ENCODE measurements at regions not wholly inside any gene's neighbourhood (a gene's known extent, or its start where the extent isn't known, plus 50 kb on each side); places are given as distances from the start of the nearest gene placed in this dataset.

DNA sequence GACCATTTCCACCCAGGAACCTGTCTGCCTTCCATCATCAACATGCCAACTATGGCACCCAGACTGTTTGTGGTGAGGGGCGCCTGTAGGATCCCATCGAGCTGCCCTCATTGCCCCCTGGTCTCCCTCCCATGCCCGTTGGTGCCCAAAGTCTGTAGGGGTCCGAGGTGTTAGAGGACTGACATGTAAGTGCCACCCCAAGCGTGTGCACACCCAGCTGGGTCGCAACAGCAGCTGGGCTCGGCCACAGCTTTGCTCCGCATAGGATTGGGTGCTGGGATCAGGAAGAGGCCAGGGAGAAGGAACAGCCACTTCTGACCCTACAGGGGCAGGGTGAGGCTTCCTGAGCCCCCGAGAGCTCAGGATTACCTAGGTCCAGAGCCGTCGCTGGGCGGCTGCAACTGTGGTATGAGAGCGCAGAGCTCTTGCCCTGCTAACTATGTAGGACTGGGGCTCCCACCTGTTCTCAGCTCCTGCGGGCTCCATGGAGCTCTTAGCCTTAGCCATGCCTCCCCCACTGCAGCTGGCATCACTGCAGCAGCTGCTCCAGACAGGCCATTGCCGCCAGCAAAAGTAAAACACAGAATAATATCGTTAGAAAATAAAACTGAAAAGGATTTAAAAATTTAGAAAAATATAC lies 1160.3 kb downstream of the FSTL5 start:
- Histone ChIP-seq H3K27me3 (replicated peaks; ENCODE audit: control insufficient read depth, insufficient read depth, low read length) (no peaks in the 10 kb centered on the region), H3K36me3 (ENCODE audit: control insufficient read depth, insufficient read depth, low read length) (no peaks in the 10 kb centered on the region), H3K4me1 (no peaks in the 10 kb centered on the region), H3K4me3 (ENCODE audit: low read depth, low read length) (no peak overlapping the region), H3K9me3 (no peaks in the 10 kb centered on the region)
- no peak for DNase-seq
- Mint-ChIP-seq H3K27me3 (ENCODE audit: insufficient read depth, unreplicated experiment) (no peaks in the 10 kb centered on the region), H3K4me1 (ENCODE audit: low read depth, unreplicated experiment) (no peaks in the 10 kb centered on the region), H3K27ac (ENCODE audit: unreplicated experiment) (no peak overlapping the region), H3K9me3 (ENCODE audit: unreplicated experiment) (no peaks in the 10 kb centered on the region), H3K4me3 (ENCODE audit: unreplicated experiment) (no peak overlapping the region), H3K36me3 (ENCODE audit: insufficient read depth, unreplicated experiment) (no peaks in the 10 kb centered on the region)
- BruUV-seq (replicated peaks) = no TSS peak
- CTCF ChIA-PET = no interaction called here
- TF ChIP-seq, protein P1, sequence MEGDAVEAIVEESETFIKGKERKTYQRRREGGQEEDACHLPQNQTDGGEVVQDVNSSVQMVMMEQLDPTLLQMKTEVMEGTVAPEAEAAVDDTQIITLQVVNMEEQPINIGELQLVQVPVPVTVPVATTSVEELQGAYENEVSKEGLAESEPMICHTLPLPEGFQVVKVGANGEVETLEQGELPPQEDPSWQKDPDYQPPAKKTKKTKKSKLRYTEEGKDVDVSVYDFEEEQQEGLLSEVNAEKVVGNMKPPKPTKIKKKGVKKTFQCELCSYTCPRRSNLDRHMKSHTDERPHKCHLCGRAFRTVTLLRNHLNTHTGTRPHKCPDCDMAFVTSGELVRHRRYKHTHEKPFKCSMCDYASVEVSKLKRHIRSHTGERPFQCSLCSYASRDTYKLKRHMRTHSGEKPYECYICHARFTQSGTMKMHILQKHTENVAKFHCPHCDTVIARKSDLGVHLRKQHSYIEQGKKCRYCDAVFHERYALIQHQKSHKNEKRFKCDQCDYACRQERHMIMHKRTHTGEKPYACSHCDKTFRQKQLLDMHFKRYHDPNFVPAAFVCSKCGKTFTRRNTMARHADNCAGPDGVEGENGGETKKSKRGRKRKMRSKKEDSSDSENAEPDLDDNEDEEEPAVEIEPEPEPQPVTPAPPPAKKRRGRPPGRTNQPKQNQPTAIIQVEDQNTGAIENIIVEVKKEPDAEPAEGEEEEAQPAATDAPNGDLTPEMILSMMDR (IDR thresholded peaks at IDR 0.05; ENCODE audit: insufficient read depth in 1 of 2, low read depth in 1 of 2, low read length in 1 of 2, severe bottlenecking in 1 of 2, unreplicated experiment in 1 of 2) = no peak
- POLR2A ChIA-PET = no interaction called here
- intact Hi-C loops (cut with micrococcal nuclease; ENCODE audit: unreplicated experiment) = no loop called here

- no peaks in the 10 kb centered on the region for H3K27me3 ChIP-seq (replicated peaks; ENCODE audit: control insufficient read depth, insufficient read depth, low read length)
- no peaks in the 10 kb centered on the region for H3K4me1 ChIP-seq
- no peaks in the 10 kb centered on the region for H3K9me3 Mint-ChIP-seq (ENCODE audit: unreplicated experiment)
- POLR2A ChIA-PET = no interaction called here
- CTCF ChIA-PET = no interaction called here
- no peaks in the 10 kb centered on the region for H3K36me3 ChIP-seq (ENCODE audit: control insufficient read depth, insufficient read depth, low read length)
- H3K36me3 Mint-ChIP-seq (ENCODE audit: insufficient read depth, unreplicated experiment) = no peaks in the 10 kb centered on the region
- intact Hi-C loops (cut with micrococcal nuclease; ENCODE audit: unreplicated experiment) = no loop called here
- no peaks in the 10 kb centered on the region for H3K27me3 Mint-ChIP-seq (ENCODE audit: insufficient read depth, unreplicated experiment)
- H3K9me3 ChIP-seq = no peaks in the 10 kb centered on the region
- H3K4me3 Mint-ChIP-seq (ENCODE audit: unreplicated experiment) = no peak overlapping the region
- TF ChIP-seq, protein P1 (IDR thresholded peaks at IDR 0.05; ENCODE audit: insufficient read depth in 1 of 2, low read depth in 1 of 2, low read length in 1 of 2, severe bottlenecking in 1 of 2, unreplicated experiment in 1 of 2) = no peak
- H3K27ac Mint-ChIP-seq (ENCODE audit: unreplicated experiment) = no peak overlapping the region
- no peak overlapping the region for H3K4me3 ChIP-seq (ENCODE audit: low read depth, low read length)
- DNase-seq = no peak
- BruUV-seq (replicated peaks) = no TSS peak
- H3K4me1 Mint-ChIP-seq (ENCODE audit: low read depth, unreplicated experiment) = no peaks in the 10 kb centered on the region
Observed at GRCh38 chr4:161005746-161006145, 1158.1 kb downstream of the FSTL5 start.

DNA sequence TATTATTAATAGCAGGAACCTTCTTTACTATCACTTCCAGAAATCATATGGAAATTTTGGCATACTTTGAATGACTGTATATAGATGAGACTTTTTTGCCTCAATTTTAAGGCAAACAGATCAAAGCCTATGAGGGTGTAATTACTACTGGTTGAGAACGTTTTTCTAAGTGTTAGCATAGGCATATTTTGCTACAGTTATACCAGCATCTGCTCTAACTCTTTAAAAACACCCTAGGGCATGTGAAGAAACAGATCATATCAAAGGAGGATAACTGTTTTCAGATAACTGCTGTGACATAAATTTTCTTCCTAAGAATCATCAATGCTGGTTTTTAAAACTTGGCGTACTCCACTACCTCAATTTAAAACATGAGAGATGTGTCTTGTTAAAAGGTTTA lies 1155.3 kb downstream of the FSTL5 start:
- Mint-ChIP-seq H3K4me1 (ENCODE audit: low read depth, unreplicated experiment) (no peaks in the 10 kb centered on the region), H3K4me3 (ENCODE audit: unreplicated experiment) (no peak overlapping the region), H3K27ac (ENCODE audit: unreplicated experiment) (no peak overlapping the region), H3K36me3 (ENCODE audit: insufficient read depth, unreplicated experiment) (no peaks in the 10 kb centered on the region), H3K27me3 (ENCODE audit: insufficient read depth, unreplicated experiment) (no peaks in the 10 kb centered on the region), H3K9me3 (ENCODE audit: unreplicated experiment) (no peaks in the 10 kb centered on the region)
- Histone ChIP-seq H3K27me3 (replicated peaks; ENCODE audit: control insufficient read depth, insufficient read depth, low read length) (no peaks in the 10 kb centered on the region), H3K36me3 (ENCODE audit: control insufficient read depth, insufficient read depth, low read length) (no peaks in the 10 kb centered on the region), H3K4me1 (no peaks in the 10 kb centered on the region), H3K4me3 (ENCODE audit: low read depth, low read length) (no peak overlapping the region), H3K9me3 (no peaks in the 10 kb centered on the region)
- no TSS peak for BruUV-seq (replicated peaks)
- POLR2A ChIA-PET = no interaction called here
- CTCF ChIA-PET = no interaction called here
- TF ChIP-seq, protein P1 (IDR thresholded peaks at IDR 0.05; ENCODE audit: insufficient read depth in 1 of 2, low read depth in 1 of 2, low read length in 1 of 2, severe bottlenecking in 1 of 2, unreplicated experiment in 1 of 2) = no peak
- intact Hi-C loops (cut with micrococcal nuclease; ENCODE audit: unreplicated experiment) = no loop called here
- DNase-seq = no peak

All from Caco-2 (cell line).